ENCODE measurements at regions not wholly inside any gene's neighbourhood (a gene's known extent, or its start where the extent isn't known, plus 50 kb on each side); places are given as distances from the start of the nearest gene placed in this dataset.

- no peak for DNase-seq
These were observed 477.5 kb downstream of the SLC4A3 start for GRCh38 chr2:220104871-220105351.

- no peak for DNase-seq
These were observed 478.6 kb downstream of the SLC4A3 start for GRCh38 chr2:220106065-220106464.

- no peak for DNase-seq
These were observed 480.0 kb downstream of the SLC4A3 start for GRCh38 chr2:220107380-220107791.

GRCh38 chr2:220114443-220114842 is 487.0 kb downstream of the SLC4A3 start:
- DNase-seq, result no peak

- no peak for DNase-seq
These were observed 489.6 kb downstream of the SLC4A3 start for GRCh38 chr2:220117025-220117424.

- no peak for DNase-seq
These were observed 492.6 kb downstream of the SLC4A3 start for GRCh38 chr2:220120041-220120440.

GRCh38 chr2:220123751-220124150 is 496.3 kb downstream of the SLC4A3 start:
- no peak for DNase-seq

- no peak for DNase-seq
These were observed 498.1 kb downstream of the SLC4A3 start for GRCh38 chr2:220125551-220125950.

GRCh38 chr2:220127311-220127710 is 499.9 kb downstream of the SLC4A3 start:
- no peak for DNase-seq

- DNase-seq, result no peak
These were observed 500.4 kb downstream of the SLC4A3 start for GRCh38 chr2:220127876-220128275.

- no peak for DNase-seq
These were observed 502.0 kb downstream of the SLC4A3 start for GRCh38 chr2:220129391-220129790.

- no peak for DNase-seq
These were observed 507.5 kb downstream of the SLC4A3 start for GRCh38 chr2:220134756-220135534.

GRCh38 chr2:220143336-220143735 is 515.9 kb downstream of the SLC4A3 start:
- no peak for DNase-seq

- no peak for DNase-seq
These were observed 517.0 kb downstream of the SLC4A3 start for GRCh38 chr2:220144411-220144810.

GRCh38 chr2:220147161-220148038 is 520.0 kb downstream of the SLC4A3 start:
- no peak for DNase-seq

- DNase-seq, result no peak
These were observed 521.2 kb downstream of the SLC4A3 start for GRCh38 chr2:220148471-220149248.

- no peak for DNase-seq
These were observed 523.9 kb downstream of the SLC4A3 start for GRCh38 chr2:220151341-220151740.

GRCh38 chr2:220152281-220152935 is 525.0 kb downstream of the SLC4A3 start:
- no peak for DNase-seq

GRCh38 chr2:220153118-220153517 is 525.7 kb downstream of the SLC4A3 start:
- no peak for DNase-seq

- DNase-seq, result no peak
These were observed 526.9 kb downstream of the SLC4A3 start for GRCh38 chr2:220154304-220154703.

- no peak for DNase-seq
These were observed 529.9 kb downstream of the SLC4A3 start for GRCh38 chr2:220157312-220157711.

Data from hypothalamus (tissue), 51 donors.